HFF-Myc (cell line): ENCODE measurements at regions not wholly inside any gene's neighbourhood (a gene's known extent, or its start where the extent isn't known, plus 50 kb on each side); places are given as distances from the start of the nearest gene placed in this dataset.

Experiments used
- DNase-seq: peaks from one replicate; pipeline ENCODE4 v3.0.0-alpha.2; 2011; ENCODE audit warnings: low read depth; ENCODE audit errors: extremely low read depth
- H3K4me3 ChIP-seq: replicated peaks from 2 replicates; pipeline ENCODE4 v1.5.1; 2011; ENCODE audit warnings: low read depth, mild to moderate bottlenecking, control low read depth, low read length
- TF ChIP-seq, protein P1 (sequence below): IDR thresholded peaks from 2 replicates; pipeline ENCODE4 v1.5.1; 2012; ENCODE audit warnings: mild to moderate bottlenecking, low read depth, low read length, control low read depth; ENCODE audit errors: missing control alignments

DNA sequence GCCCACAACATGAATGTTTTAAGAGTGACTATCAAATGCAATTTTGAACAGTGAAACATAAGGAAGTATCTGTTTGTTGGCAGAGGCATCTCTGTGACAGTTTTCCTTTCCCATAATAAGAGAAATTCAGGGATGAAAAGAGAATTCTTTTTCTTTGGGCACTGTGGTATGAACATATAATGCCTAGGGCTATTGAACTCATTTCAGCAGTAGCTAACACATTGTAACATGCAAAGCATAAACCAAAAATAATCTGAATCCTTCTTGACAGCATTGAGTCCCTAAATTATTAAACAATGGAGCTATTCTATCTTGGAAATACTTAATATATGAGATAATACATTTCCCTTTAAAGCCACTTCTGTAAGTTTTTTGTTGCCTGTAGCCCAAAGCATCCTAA lies 633.0 kb upstream of the B3GALT2 start:
- TF ChIP-seq, protein P1, sequence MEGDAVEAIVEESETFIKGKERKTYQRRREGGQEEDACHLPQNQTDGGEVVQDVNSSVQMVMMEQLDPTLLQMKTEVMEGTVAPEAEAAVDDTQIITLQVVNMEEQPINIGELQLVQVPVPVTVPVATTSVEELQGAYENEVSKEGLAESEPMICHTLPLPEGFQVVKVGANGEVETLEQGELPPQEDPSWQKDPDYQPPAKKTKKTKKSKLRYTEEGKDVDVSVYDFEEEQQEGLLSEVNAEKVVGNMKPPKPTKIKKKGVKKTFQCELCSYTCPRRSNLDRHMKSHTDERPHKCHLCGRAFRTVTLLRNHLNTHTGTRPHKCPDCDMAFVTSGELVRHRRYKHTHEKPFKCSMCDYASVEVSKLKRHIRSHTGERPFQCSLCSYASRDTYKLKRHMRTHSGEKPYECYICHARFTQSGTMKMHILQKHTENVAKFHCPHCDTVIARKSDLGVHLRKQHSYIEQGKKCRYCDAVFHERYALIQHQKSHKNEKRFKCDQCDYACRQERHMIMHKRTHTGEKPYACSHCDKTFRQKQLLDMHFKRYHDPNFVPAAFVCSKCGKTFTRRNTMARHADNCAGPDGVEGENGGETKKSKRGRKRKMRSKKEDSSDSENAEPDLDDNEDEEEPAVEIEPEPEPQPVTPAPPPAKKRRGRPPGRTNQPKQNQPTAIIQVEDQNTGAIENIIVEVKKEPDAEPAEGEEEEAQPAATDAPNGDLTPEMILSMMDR: no peak
- no peak overlapping the region for H3K4me3 ChIP-seq
- no peak for DNase-seq

DNA sequence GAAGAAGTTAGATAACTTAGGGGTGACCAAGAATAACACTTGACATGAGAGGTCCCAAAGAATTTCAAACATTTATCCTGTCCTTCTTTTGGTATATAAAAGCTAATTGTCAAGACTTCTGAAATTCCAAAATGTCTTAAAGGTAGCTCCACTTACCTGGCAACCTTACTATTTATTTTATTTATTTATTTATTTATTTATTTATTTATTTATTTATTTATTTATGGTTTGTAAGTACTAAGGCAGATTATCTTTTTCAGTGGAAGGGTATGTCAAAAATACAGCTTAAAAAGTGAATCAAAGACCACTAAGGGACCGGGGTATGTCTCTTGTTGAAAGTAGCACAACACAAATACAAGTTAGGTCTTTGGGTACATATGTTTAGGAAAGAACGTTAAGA lies 620.8 kb upstream of the B3GALT2 start:
- H3K4me3 ChIP-seq: no peak overlapping the region
- TF ChIP-seq, protein P1: no peak
- DNase-seq: no peak

GRCh38 chr1:193806079-193807048 lies 620.0 kb upstream of the B3GALT2 start:
- DNase-seq: no peak
- TF ChIP-seq, protein P1: no peak
- H3K4me3 ChIP-seq: no peak overlapping the region

- no peak overlapping the region for H3K4me3 ChIP-seq
- TF ChIP-seq, protein P1: no peak
- DNase-seq: no peak
Measured at GRCh38 chr1:193799948-193800690, 613.7 kb upstream of the B3GALT2 start.

- TF ChIP-seq, protein P1: no peak
- H3K4me3 ChIP-seq: no peak overlapping the region
- no peak for DNase-seq
Measured at GRCh38 chr1:193799371-193799770, 613.0 kb upstream of the B3GALT2 start.

DNA sequence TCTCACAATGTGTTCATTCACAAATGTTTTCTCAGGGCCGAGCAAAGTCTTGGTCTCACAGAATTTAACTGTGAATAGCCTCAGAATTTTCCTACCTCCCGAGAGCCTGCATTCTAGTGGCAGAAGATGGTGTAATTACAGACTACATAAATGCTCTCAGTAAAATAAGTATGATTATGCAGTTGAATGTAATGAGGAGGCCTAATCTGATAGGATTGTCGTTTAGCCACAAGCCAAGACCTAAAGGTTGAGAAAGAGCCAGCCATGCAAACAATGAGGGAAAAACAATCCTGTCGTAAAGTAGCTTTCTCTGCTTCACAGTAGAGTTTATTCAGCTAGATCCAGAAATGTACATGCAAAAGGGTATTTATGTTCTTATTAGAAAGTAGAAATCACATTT lies 607.8 kb upstream of the B3GALT2 start:
- DNase-seq: no peak
- TF ChIP-seq, protein P1: no peak
- no peak overlapping the region for H3K4me3 ChIP-seq
